HG02763 (cell line): ENCODE measurements at regions not wholly inside any gene's neighbourhood (a gene's known extent, or its start where the extent isn't known, plus 50 kb on each side); places are given as distances from the start of the nearest gene placed in this dataset.

Experiments used
- ATAC-seq: cut with Tn5 transposase; IDR thresholded peaks from one replicate; pipeline ENCODE4 v1.9.1; 2021; ENCODE audit warnings: mild to moderate bottlenecking, moderate library complexity; ENCODE audit not compliant: unreplicated experiment

DNA sequence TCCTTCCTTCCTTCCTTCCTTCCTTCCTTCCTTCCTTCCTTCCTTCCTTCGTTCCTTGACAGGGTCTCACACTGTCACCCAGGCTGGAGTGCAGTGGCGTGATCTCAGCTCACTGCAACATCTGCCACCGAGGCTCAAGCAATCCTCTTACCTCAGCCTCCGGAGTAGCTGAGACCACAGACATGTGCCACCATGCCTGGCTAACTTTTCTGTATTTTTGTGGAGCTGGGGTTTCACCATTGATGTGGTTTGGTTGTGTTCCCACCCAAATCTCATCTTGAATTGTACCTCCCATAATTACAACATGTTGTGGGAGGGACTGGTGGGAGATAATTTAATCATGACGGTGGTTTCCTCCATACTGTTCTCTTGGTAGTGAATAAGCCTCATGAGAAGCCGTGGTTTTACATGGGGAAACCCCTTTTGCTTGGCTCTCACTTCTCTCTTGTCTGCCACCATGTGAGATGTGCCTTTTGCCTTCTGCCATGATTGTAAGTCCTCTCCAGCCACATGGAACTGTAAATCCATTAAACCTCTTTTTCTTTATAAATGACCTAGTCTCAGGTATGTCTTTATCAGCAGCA lies 90.3 kb upstream of the MPHOSPH6 start:
- no peak for ATAC-seq

DNA sequence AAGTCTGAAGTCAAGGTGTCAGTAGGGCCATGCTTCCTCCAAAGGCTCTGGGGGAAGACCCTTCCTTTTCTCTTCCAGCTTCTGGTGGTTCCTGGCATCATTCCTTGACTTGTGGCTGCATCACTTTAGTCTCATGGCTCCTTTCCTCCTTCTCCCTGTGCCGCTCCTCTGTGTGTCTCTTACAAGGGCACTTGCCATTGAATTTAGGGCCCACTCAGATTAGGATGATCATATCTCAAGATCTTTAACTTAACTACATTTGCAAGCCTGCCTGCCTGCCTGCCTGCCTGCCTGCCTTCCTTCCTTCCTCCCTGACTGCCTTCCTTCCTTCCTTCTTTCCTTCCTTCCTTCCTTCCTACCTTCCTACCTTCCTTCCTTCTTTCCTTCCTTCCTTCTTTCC lies 89.7 kb upstream of the MPHOSPH6 start:
- no peak for ATAC-seq

GRCh38 chr16:82257990-82258389 lies 88.0 kb upstream of the MPHOSPH6 start:
- ATAC-seq = no peak

- no peak for ATAC-seq
These were observed 82.6 kb upstream of the MPHOSPH6 start for GRCh38 chr16:82252582-82252981.

- no peak for ATAC-seq
These were observed 78.7 kb upstream of the MPHOSPH6 start for GRCh38 chr16:82248677-82249076.

- ATAC-seq = no peak
These were observed 78.1 kb upstream of the MPHOSPH6 start for GRCh38 chr16:82248012-82248656.

GRCh38 chr16:82242201-82242600 lies 72.2 kb upstream of the MPHOSPH6 start:
- no peak for ATAC-seq

- ATAC-seq = no peak
These were observed 71.5 kb upstream of the MPHOSPH6 start for GRCh38 chr16:82241469-82242052.

DNA sequence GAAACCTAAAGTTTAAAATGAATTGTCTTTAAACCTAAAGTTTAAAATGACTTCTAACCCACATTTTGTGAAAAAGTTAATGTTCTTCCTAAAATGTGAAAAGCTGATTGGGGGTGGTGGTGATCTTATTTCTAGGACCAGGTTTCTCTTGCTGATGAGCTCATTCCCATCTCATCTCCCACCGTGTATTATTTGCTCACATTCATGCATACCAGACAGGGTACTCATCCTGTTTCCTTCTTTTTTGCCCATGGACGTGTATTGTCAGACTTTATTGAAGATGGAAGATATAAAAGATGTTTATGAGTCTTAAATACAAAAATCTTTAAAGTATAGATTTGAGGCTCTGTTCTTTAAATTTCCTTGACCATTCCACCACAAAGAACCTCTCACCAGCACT lies 70.1 kb upstream of the MPHOSPH6 start:
- no peak for ATAC-seq

- no peak for ATAC-seq
These were observed 66.9 kb upstream of the MPHOSPH6 start for GRCh38 chr16:82236875-82237274.

DNA sequence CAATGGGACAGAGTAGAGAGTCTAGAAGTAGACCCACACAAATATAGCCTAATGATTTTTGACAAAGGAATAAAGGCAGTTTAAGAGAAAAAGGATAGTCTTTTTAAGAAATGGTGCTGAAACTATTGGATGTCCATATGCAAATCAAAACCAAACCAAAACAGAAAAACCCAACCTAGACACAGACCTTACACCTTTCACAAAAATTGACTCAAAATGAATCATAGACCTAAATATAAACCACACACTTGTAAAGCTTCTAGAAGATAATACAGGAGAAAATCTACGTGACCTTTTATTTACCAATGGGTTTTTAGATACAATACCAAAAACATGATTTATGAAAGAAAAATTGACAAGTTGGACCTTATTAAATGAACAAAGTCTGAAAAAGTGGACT lies 66.4 kb upstream of the MPHOSPH6 start:
- ATAC-seq = no peak

DNA sequence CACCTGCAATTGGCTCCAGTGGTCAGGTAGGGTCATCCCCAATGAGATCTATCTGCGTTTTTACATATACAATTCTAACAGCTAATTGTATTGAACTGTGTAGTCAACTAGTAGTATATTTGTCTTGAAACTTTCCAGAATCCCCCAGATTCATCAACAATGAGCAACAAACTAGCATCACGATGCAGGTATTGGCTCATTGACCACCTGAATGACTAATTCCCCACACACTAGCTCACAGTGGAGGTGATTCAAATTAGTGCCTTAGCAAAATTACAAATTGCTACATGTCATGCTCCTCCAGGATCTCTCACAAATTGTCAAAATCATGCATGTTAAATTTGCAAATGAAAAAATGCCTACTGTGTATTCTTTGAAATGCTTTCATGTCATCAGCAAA lies 62.8 kb upstream of the MPHOSPH6 start:
- no peak for ATAC-seq

DNA sequence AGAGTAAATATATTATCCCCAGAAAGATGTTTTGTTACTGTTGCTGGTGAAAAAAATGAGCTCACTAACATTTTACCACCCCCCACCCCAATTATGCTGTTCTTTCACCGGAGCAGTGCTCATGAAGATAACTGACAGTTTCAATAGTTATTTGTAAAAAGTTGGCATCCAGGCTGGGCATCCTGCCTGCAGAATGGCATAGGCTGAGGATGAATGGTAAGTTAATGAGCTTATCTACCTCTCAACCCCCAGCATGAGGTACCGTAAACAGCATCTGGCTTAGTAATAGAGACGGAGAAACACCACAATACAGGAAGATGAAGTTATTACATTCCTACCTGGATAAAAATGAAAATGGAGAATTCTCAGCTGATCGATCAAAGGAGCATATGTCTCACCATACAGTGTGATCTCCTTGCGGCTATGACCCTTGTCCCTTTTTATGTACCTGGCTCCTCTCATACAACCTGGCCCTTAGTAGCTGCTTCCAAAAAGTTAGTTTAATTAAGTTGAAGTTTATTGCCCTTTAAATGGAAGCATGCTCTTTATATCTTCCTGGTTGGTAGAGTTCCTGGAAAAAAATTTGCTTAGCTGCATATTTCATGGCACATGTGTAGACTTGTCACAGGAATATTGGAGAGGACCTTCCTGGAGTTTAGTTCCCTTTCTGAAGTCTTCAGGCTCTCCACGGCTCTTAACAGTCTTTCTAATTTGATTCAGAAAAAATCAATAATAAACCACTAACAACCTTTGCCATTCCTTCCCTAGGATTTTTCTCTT lies 61.2 kb upstream of the MPHOSPH6 start:
- no peak for ATAC-seq

GRCh38 chr16:82229800-82230619 lies 60.0 kb upstream of the MPHOSPH6 start:
- no peak for ATAC-seq

- ATAC-seq = no peak
These were observed 56.3 kb upstream of the MPHOSPH6 start for GRCh38 chr16:82226327-82226726.

DNA sequence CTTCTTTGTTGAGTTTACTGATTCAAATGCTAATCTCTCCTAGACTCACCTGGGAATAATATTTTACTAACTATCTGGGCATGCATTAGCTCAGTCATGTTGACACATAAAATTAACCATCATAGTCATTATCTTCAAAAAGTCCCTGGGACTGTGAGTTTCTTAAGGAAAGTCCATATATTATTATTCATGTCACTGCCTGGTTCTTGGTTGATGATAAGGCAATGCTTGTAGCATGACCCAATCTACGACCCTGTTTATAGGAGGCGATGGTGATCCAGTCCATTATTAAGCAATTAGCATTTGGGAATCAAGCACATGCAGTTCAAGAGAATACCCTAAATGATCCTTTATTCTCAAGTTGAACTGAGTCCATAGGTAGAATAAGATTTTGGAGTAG lies 54.8 kb upstream of the MPHOSPH6 start:
- no peak for ATAC-seq

- no peak for ATAC-seq
These were observed 50.5 kb upstream of the MPHOSPH6 start for GRCh38 chr16:82220541-82220940.
